SIG-M5 treated with dmso at 0.1 percent for 504 hours (cell line): ENCODE measurements at regions not wholly inside any gene's neighbourhood (a gene's known extent, or its start where the extent isn't known, plus 50 kb on each side); places are given as distances from the start of the nearest gene placed in this dataset.

Source experiments
- DNase-seq: peaks from one replicate; lab custom pipeline; 2025; ENCODE audit not compliant: unreplicated experiment; lab: John Stamatoyannopoulos, UW

- DNase-seq = no peak
Measured at GRCh38 chr4:123832173-123833026, 435.8 kb downstream of the SPRY1 start.

DNA sequence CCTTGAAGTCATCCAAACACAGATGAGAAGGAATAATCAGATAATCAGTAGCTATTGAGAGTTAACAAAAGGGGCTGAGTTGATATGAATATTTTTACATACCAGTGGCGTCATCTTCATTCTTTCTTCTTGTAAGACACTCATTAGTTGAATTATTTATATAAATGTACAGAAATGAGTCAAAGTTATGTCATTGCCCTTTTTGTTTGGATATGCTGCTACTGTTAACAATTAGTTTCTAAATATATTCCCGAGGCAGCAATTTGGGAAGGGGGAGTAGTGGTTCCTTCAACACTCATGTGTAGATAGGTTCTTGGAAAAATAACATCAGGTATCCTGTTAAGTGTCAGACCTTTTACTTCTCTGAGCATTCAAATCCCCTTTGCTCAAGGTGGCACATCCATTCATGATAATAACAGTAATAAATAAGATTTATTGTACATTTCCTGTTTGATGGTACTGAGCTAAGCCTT is 436.6 kb downstream of the SPRY1 start:
- DNase-seq = no peak

- DNase-seq = no peak
Measured at GRCh38 chr4:123835831-123836590, 439.4 kb downstream of the SPRY1 start.

GRCh38 chr4:123836851-123837595 is 440.4 kb downstream of the SPRY1 start:
- no peak for DNase-seq

DNA sequence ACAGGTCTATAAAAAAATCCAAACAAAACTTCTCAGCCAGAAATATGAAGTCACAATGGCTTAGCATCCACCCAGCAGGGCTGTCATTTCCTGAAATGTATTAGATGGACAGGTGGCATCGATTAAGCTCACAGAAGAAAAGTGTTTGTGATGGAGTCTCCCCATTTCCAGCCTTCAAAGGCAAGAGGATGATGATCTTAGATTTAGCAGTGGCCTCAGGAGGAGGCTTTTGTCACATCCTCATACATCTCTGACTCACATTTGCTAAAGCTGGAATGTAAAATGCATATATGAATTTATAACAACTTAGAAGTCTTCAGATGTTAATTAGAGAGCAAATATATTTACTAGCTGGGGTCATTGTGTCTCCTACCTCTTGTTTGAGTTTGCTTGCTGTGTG is 441.9 kb downstream of the SPRY1 start:
- DNase-seq = no peak

- DNase-seq = no peak
Measured at GRCh38 chr4:123840197-123840596, 443.6 kb downstream of the SPRY1 start.

- DNase-seq = no peak
Measured at GRCh38 chr4:123841447-123842121, 445.0 kb downstream of the SPRY1 start.

GRCh38 chr4:123843137-123843536 is 446.5 kb downstream of the SPRY1 start:
- DNase-seq = no peak

GRCh38 chr4:123844374-123844773 is 447.8 kb downstream of the SPRY1 start:
- no peak for DNase-seq

DNA sequence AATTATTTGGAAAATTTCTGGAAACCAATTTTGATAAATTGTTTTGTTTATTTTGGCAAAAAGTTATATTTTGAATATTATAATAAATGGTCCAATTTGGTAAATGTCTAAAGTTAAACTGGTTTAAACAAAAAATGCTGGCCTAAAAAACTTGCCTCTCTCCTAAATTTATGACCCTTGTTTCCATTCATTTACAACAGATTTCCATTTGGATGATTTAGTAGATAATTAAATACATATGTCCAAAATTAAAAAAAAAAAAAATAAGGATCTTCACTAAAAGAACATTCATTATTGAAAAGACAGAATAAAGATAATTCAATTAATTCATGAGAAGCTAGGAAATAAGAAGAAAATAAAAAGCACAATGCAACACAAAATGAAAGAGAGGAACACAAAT is 449.5 kb downstream of the SPRY1 start:
- DNase-seq = no peak

- no peak for DNase-seq
Measured at GRCh38 chr4:123846561-123846960, 450.0 kb downstream of the SPRY1 start.

- no peak for DNase-seq
Measured at GRCh38 chr4:123848606-123849005, 452.0 kb downstream of the SPRY1 start.

DNA sequence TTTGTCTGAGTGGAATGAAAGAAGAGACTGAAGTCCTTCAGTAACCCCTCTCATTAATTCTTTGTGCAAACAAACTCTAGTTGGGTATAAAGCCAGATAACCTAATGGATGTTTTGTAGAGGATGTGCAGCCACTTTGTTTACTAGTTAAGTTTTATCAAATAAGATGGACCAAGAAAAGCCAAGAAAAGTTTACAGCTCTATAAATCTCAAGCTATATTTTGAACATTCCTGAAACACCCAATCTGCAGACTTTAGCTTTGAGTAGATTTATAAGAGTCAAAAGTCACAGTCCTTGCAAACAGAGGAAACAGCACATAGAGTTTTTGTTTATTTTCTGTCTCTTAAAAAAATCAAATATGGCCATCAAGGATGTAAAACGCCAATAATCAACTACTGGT is 452.9 kb downstream of the SPRY1 start:
- no peak for DNase-seq

DNA sequence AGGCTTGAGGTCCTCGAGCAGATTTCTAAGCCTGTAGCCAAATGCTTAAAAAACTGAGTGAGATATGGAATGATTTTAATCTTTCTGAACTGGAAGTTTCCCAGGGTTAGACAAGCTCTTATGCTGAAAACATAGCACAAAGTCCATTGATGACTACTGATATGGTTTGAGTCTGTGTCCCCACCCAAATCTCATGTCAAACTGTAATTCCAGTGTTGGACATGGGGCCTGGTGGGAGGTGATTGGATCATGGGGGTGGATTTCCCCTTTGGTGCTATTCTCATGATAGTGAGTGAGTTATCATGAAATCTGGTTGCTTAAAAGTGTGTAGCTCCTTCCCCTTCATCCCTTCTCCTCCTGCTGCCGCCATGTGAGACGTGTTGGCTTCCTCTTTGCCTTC is 454.9 kb downstream of the SPRY1 start:
- no peak for DNase-seq

- DNase-seq = no peak
Measured at GRCh38 chr4:123853651-123854050, 457.1 kb downstream of the SPRY1 start.

DNA sequence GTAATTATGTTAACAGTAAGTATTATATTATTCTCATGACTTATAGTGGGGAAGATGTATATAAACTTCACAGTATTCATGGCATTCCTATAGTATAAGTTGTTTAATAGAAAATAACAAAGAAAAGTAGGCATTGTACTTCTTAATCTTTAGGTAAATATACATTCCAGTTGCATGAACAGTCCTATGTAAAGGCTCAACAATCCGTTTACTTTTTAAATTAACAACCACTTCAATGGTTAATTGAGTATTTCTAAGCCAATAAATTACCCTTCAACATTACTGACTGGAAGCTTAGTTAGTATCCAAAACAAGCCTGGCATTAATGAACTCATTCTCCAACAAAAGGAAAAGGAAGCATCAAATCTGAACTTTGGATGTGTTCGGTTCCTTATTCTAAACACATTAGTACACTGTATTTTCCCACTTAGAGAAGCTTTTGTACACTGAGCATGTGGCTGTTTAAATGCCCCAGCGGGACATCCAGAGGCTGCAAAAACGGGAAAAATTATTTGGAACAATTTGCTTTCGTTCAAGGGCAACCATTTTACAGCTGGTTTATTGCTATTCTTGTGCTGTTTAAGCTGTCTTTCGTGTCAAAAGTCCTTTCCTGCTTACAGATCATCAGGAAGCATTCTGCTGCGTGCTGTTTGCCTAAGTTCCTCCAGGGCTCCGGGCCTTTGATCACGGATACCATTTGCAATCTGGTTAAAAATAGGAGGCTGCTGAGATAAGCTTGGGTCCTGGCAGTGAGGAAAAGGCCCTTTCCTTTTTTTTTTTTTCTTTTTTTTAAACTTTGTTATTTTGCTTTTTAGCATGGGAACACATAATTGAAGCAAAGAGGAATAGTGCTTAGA is 460.3 kb downstream of the SPRY1 start:
- peak; percentile 36 for DNase-seq

DNA sequence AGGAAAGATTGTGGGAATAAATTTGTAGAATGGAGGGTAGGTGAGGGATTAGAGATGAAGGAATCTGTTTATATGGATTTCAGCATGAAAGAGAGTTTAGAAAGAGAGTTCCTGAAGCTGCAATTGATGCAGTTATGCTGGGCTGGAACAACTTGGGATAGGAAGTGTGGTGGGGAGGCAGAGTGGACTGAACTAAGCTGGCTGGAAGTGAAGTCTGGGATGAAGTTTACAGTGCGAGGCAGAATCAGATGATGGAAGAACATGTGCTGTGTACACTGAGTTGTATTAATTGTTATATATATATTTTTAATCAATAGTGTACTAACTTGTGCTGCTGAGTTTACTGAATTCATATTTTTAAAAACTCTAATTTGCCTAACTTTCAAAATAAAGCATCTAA is 461.9 kb downstream of the SPRY1 start:
- no peak for DNase-seq

DNA sequence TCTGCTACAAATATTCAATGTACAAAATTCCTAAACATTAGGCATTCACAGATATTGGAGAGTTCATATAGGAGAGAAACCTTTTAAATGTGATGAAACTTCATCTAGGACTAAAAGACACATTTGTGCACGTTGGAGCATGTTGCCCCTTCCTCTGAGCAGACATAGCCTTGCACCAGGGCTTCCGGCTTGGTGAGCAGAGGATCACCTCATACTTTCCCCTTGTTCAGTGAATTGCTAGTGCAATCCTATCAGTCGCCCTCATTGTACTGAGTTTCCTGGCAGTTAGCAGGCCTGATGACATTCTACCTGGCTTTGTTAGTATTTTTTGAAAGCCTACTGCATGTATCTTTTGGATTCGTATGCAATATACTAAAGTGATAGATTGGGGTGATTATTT is 466.2 kb downstream of the SPRY1 start:
- DNase-seq = no peak

DNA sequence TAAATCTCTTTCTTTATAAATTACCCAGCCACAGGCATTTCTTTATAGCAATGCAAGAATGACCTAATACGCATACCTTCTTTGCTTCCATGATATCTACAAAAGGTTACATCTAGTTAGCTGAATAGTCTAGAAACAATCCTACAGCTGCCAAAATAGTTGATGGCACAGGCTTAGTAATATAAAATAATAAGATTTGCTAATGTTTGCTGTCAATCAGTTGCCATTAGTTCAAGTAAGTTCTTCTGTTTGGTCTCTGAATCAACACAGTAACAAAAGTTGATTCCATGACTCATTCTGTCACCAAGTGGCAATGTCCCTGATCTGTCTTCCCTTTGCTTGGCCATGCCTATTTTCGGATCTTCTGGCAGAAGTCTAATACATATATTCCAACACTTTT is 470.2 kb downstream of the SPRY1 start:
- DNase-seq = no peak
